ENCODE measurements at regions not wholly inside any gene's neighbourhood (a gene's known extent, or its start where the extent isn't known, plus 50 kb on each side); places are given as distances from the start of the nearest gene placed in this dataset.

- Histone ChIP-seq H3K27me3 (ENCODE audit: control insufficient read depth in 2 of 2, insufficient read depth in 2 of 2, low read length in 2 of 2) (no peaks in the 10 kb centered on the region), H3K9me1 (replicated peaks; ENCODE audit: control insufficient read depth, extremely low read depth, insufficient read depth, low read length) (no peaks in the 10 kb centered on the region), H4K20me1 (replicated peaks; ENCODE audit: control insufficient read depth, extremely low read depth, insufficient read depth, low read length) (no peaks in the 10 kb centered on the region), H3K27ac (ENCODE audit: insufficient read depth, low read depth, low read length) (no peak overlapping the region), H3K4me1 (ENCODE audit: control insufficient read depth, extremely low read depth, insufficient read depth, low read length) (no peaks in the 10 kb centered on the region), H3K4me3 (replicated peaks in 1 of 3; ENCODE audit: insufficient read depth in 1 of 3, low read depth in 1 of 3, low read length in 3 of 3) (no peak overlapping the region), H3K4me2 (ENCODE audit: insufficient read depth, low read length) (no peak overlapping the region), H2AFZ (ENCODE audit: low read depth, low read length) (no peak overlapping the region), H3K9me3 (replicated peaks; ENCODE audit: control insufficient read depth, insufficient read depth, low read length) (peaks cover 3% of the 10 kb centered on the region), H3K79me2 (ENCODE audit: control insufficient read depth, insufficient read depth, low read length) (no peaks in the 10 kb centered on the region), H3K36me3 (ENCODE audit: control insufficient read depth in 2 of 2, extremely low read depth in 1 of 2, insufficient read depth in 2 of 2, low read length in 2 of 2) (no peaks in the 10 kb centered on the region), H3K9ac (replicated peaks; ENCODE audit: extremely low read depth, insufficient read depth, low read length) (no peak overlapping the region)
- CTCF ChIA-PET = no interaction called here
- dilution Hi-C loops (cut with MboI; ENCODE audit: extremely low pct_ligation_motif_present, low sequenced_read_pairs) (no loop called here), intact Hi-C loops (cut with micrococcal nuclease) (no loop called here)
- FAIRE-seq (no peak), DNase-seq (ENCODE audit: low read depth, low spot score) (no peak)
- BruUV-seq (replicated peaks) = no TSS peak
- POLR2A ChIA-PET = no interaction called here
- TF ChIP-seq, protein P1, sequence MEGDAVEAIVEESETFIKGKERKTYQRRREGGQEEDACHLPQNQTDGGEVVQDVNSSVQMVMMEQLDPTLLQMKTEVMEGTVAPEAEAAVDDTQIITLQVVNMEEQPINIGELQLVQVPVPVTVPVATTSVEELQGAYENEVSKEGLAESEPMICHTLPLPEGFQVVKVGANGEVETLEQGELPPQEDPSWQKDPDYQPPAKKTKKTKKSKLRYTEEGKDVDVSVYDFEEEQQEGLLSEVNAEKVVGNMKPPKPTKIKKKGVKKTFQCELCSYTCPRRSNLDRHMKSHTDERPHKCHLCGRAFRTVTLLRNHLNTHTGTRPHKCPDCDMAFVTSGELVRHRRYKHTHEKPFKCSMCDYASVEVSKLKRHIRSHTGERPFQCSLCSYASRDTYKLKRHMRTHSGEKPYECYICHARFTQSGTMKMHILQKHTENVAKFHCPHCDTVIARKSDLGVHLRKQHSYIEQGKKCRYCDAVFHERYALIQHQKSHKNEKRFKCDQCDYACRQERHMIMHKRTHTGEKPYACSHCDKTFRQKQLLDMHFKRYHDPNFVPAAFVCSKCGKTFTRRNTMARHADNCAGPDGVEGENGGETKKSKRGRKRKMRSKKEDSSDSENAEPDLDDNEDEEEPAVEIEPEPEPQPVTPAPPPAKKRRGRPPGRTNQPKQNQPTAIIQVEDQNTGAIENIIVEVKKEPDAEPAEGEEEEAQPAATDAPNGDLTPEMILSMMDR (IDR thresholded peaks at IDR 0.05; ENCODE audit: extremely low read depth in 1 of 2, insufficient read depth in 1 of 2, low read depth in 1 of 2, low read length in 2 of 2) = no peak
- TF ChIP-seq EZH2 (IDR thresholded peaks at IDR 0.05; ENCODE audit: borderline replicate concordance, low read depth, low read length, severe bottlenecking) (no peak), POLR2A (IDR thresholded peaks at IDR 0.05; ENCODE audit: low read depth, low read length) (no peak), FOS (IDR thresholded peaks at IDR 0.05; ENCODE audit: borderline replicate concordance, insufficient read depth, low read length) (no peak), JUN (IDR thresholded peaks at IDR 0.05; ENCODE audit: borderline replicate concordance, insufficient read depth, insufficient read length, low read depth) (no peak), GATA2 (IDR thresholded peaks at IDR 0.05; ENCODE audit: insufficient read depth, insufficient read length, low read depth, low read length) (no peak), MYC (IDR thresholded peaks at IDR 0.05; ENCODE audit: low read depth, low read length) (no peak), POLR2AphosphoS5 (IDR thresholded peaks at IDR 0.05; ENCODE audit: insufficient read depth, low read depth, low read length) (no peak)
- TF ChIP-seq, protein P2, sequence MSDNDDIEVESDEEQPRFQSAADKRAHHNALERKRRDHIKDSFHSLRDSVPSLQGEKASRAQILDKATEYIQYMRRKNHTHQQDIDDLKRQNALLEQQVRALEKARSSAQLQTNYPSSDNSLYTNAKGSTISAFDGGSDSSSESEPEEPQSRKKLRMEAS (IDR thresholded peaks at IDR 0.05; ENCODE audit: insufficient read depth, insufficient read length) = no peak
These were observed 788.9 kb upstream of the TBX3 start for GRCh38 chr12:115472852-115473251.

All from endothelial cell of umbilical vein (primary cell).